H1 (cell line): ENCODE measurements at regions not wholly inside any gene's neighbourhood (a gene's known extent, or its start where the extent isn't known, plus 50 kb on each side); places are given as distances from the start of the nearest gene placed in this dataset.

ENCODE experiments used
- CTCF ChIP-seq, 3 experiments: IDR thresholded peaks; 1 replicate in 2 of 3; 2 replicates in 1 of 3; pipeline versions ENCODE4 v1.5.1 to v1.6.1; 2011; ENCODE audit warnings: low read length in 3 of 3, mild to moderate bottlenecking in 3 of 3, inconsistent platforms in 2 of 3, low read depth in 1 of 3, moderate library complexity in 1 of 3; ENCODE audit not compliant: insufficient read depth in 1 of 3; ENCODE audit errors: control extremely low read depth in 1 of 3
- EP300 ChIP-seq, 2 experiments: IDR thresholded peaks; 1 replicate in 1 of 2; 2 replicates in 1 of 2; pipeline ENCODE4 v1.6.1; 2011 to 2012; ENCODE audit warnings: low read depth in 2 of 2, low read length in 2 of 2, mild to moderate bottlenecking in 2 of 2, borderline replicate concordance in 1 of 2, inconsistent platforms in 1 of 2, moderate library complexity in 1 of 2
- FOSL1 ChIP-seq: IDR thresholded peaks from 2 replicates; pipeline ENCODE4 v1.6.1; 2011; ENCODE audit warnings: mild to moderate bottlenecking, low read depth, low read length, moderate library complexity; ENCODE audit not compliant: insufficient read depth
- KDM4A ChIP-seq: IDR thresholded peaks from one replicate; pipeline ENCODE4 v1.7.1; 2012; ENCODE audit warnings: low read depth, mild to moderate bottlenecking, moderate library complexity, low read length, inconsistent platforms; ENCODE audit not compliant: severe bottlenecking
- MAFK ChIP-seq: IDR thresholded peaks from 2 replicates; pipeline ENCODE4 v1.6.1; 2012; ENCODE audit warnings: low read depth, mild to moderate bottlenecking, improper control_type of control experiment, low read length
- MAX ChIP-seq: IDR thresholded peaks from 2 replicates; pipeline ENCODE4 v1.6.1; 2012; ENCODE audit warnings: inconsistent platforms
- POLR2A ChIP-seq, 2 experiments: IDR thresholded peaks; 1 replicate in 1 of 2; 2 replicates in 1 of 2; pipeline ENCODE4 v1.6.1; 2011; ENCODE audit warnings: low read depth in 2 of 2, low read length in 2 of 2, mild to moderate bottlenecking in 2 of 2; ENCODE audit errors: control extremely low read depth in 1 of 2
- POU5F1 ChIP-seq: IDR thresholded peaks from 2 replicates; pipeline ENCODE4 v1.6.1; 2011; ENCODE audit warnings: low read depth, mild to moderate bottlenecking, low read length, moderate library complexity
- RBBP5 ChIP-seq: IDR thresholded peaks from 2 replicates; pipeline ENCODE4 v1.7.1; 2012; ENCODE audit warnings: low read depth, mild to moderate bottlenecking, inconsistent platforms, low read length, moderate library complexity, borderline replicate concordance
- RFX5 ChIP-seq: IDR thresholded peaks from 2 replicates; pipeline ENCODE4 v1.6.1; 2011; ENCODE audit warnings: low read depth, low read length, improper control_type of control experiment, borderline replicate concordance
- RNF2 ChIP-seq: fragments of 200-900, 300-1000 bp; sonication (generic); IDR thresholded peaks from 2 replicates; pipeline ENCODE4 v1.7.1; 2016; ENCODE audit warnings: borderline replicate concordance, low read depth, mild to moderate bottlenecking, antibody characterized with exemption, low read length; ENCODE audit not compliant: poor library complexity, severe bottlenecking; ENCODE audit errors: missing control alignments
- SIN3A ChIP-seq, 2 experiments: IDR thresholded peaks in 1 of 2; conservative IDR thresholded peaks in 1 of 2; 2 replicates each; pipeline ENCODE4 v1.6.1; 2011 to 2012; ENCODE audit warnings: low read length in 2 of 2, improper control_type of control experiment in 1 of 2, low read depth in 1 of 2, mild to moderate bottlenecking in 1 of 2
- SIRT6 ChIP-seq: IDR thresholded peaks from one replicate; pipeline ENCODE4 v1.7.1; 2012; ENCODE audit warnings: low read length, inconsistent platforms
- SIX5 ChIP-seq: IDR thresholded peaks from 2 replicates; pipeline ENCODE4 v1.6.1; 2011; ENCODE audit warnings: mild to moderate bottlenecking, low read depth, low read length
- SP2 ChIP-seq: IDR thresholded peaks from 2 replicates; pipeline ENCODE4 v1.6.1; 2012; ENCODE audit warnings: mild to moderate bottlenecking, low read length, inconsistent platforms
- SRF ChIP-seq: IDR thresholded peaks from 2 replicates; pipeline ENCODE4 v1.6.1; 2011; ENCODE audit warnings: mild to moderate bottlenecking, low read depth, low read length, moderate library complexity
- TBP ChIP-seq: IDR thresholded peaks from 2 replicates; pipeline ENCODE4 v1.6.1; 2011; ENCODE audit warnings: low read depth, low read length, improper control_type of control experiment
- TF ChIP-seq, protein P1 (sequence below): IDR thresholded peaks from 2 replicates; pipeline ENCODE4 v1.6.1; 2012; ENCODE audit warnings: low read length, inconsistent platforms

DNA sequence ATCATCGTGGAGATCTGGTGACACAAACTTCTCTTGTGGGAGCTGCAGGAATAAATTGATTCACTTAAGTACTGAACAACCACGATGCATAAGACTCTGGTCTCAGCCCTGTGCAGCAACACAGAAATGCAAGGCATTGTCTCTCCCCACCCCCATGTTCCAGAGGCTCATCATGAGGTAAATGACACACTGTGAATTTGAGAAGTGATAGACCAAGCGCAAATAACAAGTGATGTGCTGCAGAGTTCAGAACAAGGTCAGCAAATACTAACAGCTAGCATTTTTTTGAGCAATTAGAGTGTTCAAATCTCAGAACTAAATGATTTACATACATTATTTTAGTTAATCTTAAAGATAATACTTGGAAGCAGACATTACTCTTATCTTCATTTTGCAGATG, 223.7 kb downstream of the SEC16B start (continued):
- TF ChIP-seq EP300 (IDR thresholded peaks at IDR 0.05; ENCODE audit: borderline replicate concordance in 1 of 2, low read depth in 2 of 2, low read length in 2 of 2): no peak
- TF ChIP-seq MAFK: no peak
- TF ChIP-seq CTCF (IDR thresholded peaks at IDR 0.05; ENCODE audit: control extremely low read depth in 1 of 3, insufficient read depth in 1 of 3, low read depth in 1 of 3, low read length in 3 of 3): no peak
- TF ChIP-seq RFX5: no peak
- TF ChIP-seq SIN3A (conservative IDR thresholded peaks at IDR 0.05 in 1 of 2, IDR thresholded peaks at IDR 0.05 in 1 of 2; ENCODE audit: low read depth in 1 of 2, low read length in 2 of 2): no peak
- TF ChIP-seq SIX5: no peak
- TF ChIP-seq MAX: no peak
- TF ChIP-seq KDM4A: no peak
- TF ChIP-seq SP2: no peak
- no peak for TF ChIP-seq POU5F1
- TF ChIP-seq FOSL1: no peak
- no peak for TF ChIP-seq SIRT6
- no peak for TF ChIP-seq RNF2
- TF ChIP-seq TBP: no peak
- no peak for TF ChIP-seq RBBP5
- TF ChIP-seq SRF: no peak
- no peak for TF ChIP-seq POLR2A (IDR thresholded peaks at IDR 0.05; ENCODE audit: control extremely low read depth in 1 of 2, low read depth in 2 of 2, low read length in 2 of 2)
- TF ChIP-seq, protein P1, sequence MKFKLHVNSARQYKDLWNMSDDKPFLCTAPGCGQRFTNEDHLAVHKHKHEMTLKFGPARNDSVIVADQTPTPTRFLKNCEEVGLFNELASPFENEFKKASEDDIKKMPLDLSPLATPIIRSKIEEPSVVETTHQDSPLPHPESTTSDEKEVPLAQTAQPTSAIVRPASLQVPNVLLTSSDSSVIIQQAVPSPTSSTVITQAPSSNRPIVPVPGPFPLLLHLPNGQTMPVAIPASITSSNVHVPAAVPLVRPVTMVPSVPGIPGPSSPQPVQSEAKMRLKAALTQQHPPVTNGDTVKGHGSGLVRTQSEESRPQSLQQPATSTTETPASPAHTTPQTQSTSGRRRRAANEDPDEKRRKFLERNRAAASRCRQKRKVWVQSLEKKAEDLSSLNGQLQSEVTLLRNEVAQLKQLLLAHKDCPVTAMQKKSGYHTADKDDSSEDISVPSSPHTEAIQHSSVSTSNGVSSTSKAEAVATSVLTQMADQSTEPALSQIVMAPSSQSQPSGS: no peak
